ENCODE measurements at regions not wholly inside any gene's neighbourhood (a gene's known extent, or its start where the extent isn't known, plus 50 kb on each side); places are given as distances from the start of the nearest gene placed in this dataset.

- ATAC-seq, result no peak
- DNase-seq, result no peak
- Mint-ChIP-seq H3K27me3 (ENCODE audit: low read depth) (no peaks in the 10 kb centered on the region), H3K36me3 (ENCODE audit: insufficient read depth) (no peaks in the 10 kb centered on the region), H3K4me3 (no peak overlapping the region), H3K9me3 (peaks cover 38% of the 10 kb centered on the region), H3K4me1 (ENCODE audit: low read depth) (no peaks in the 10 kb centered on the region)
These were observed 308.5 kb downstream of the ADCYAP1 start for GRCh38 chr18:1213126-1213525.

- ATAC-seq (no peak), DNase-seq (no peak)
- H3K36me3 Mint-ChIP-seq (ENCODE audit: insufficient read depth), result no peaks in the 10 kb centered on the region
- no peaks in the 10 kb centered on the region for H3K27me3 Mint-ChIP-seq (ENCODE audit: low read depth)
- no peak overlapping the region for H3K4me3 Mint-ChIP-seq
- no peaks in the 10 kb centered on the region for H3K4me1 Mint-ChIP-seq (ENCODE audit: low read depth)
- H3K9me3 Mint-ChIP-seq, result peaks cover 7% of the 10 kb centered on the region
These were observed 318.2 kb downstream of the ADCYAP1 start for GRCh38 chr18:1222880-1223279.

- Mint-ChIP-seq H3K27me3 (ENCODE audit: low read depth) (no peaks in the 10 kb centered on the region), H3K4me3 (no peak overlapping the region), H3K4me1 (ENCODE audit: low read depth) (no peaks in the 10 kb centered on the region), H3K36me3 (ENCODE audit: insufficient read depth) (no peaks in the 10 kb centered on the region), H3K9me3 (peaks cover 7% of the 10 kb centered on the region)
- ATAC-seq (no peak), DNase-seq (no peak)
These were observed 322.4 kb downstream of the ADCYAP1 start for GRCh38 chr18:1227025-1227424.

GRCh38 chr18:1229634-1230033, 325.0 kb downstream of the ADCYAP1 start:
- DNase-seq, result no peak
- Mint-ChIP-seq H3K4me3 (no peak overlapping the region), H3K4me1 (ENCODE audit: low read depth) (no peaks in the 10 kb centered on the region), H3K27me3 (ENCODE audit: low read depth) (no peaks in the 10 kb centered on the region), H3K36me3 (ENCODE audit: insufficient read depth) (no peaks in the 10 kb centered on the region), H3K9me3 (peaks cover 20% of the 10 kb centered on the region)
- ATAC-seq, result no peak

GRCh38 chr18:1232867-1233266, 328.2 kb downstream of the ADCYAP1 start:
- no peak for ATAC-seq
- Mint-ChIP-seq H3K4me3 (no peak overlapping the region), H3K36me3 (ENCODE audit: insufficient read depth) (no peaks in the 10 kb centered on the region), H3K27me3 (ENCODE audit: low read depth) (no peaks in the 10 kb centered on the region), H3K9me3 (peaks cover 38% of the 10 kb centered on the region), H3K4me1 (ENCODE audit: low read depth) (no peaks in the 10 kb centered on the region)
- no peak for DNase-seq

- no peak for DNase-seq
- H3K4me1 Mint-ChIP-seq (ENCODE audit: low read depth), result no peaks in the 10 kb centered on the region
- H3K9me3 Mint-ChIP-seq, result peaks cover 12% of the 10 kb centered on the region
- ATAC-seq, result no peak
- H3K4me3 Mint-ChIP-seq, result no peak overlapping the region
- H3K27me3 Mint-ChIP-seq (ENCODE audit: low read depth), result no peaks in the 10 kb centered on the region
- no peaks in the 10 kb centered on the region for H3K36me3 Mint-ChIP-seq (ENCODE audit: insufficient read depth)
These were observed 336.0 kb downstream of the ADCYAP1 start for GRCh38 chr18:1240701-1241100.

- Mint-ChIP-seq H3K4me3 (no peak overlapping the region), H3K27me3 (ENCODE audit: low read depth) (no peaks in the 10 kb centered on the region), H3K4me1 (ENCODE audit: low read depth) (no peaks in the 10 kb centered on the region), H3K9me3 (peaks cover 7% of the 10 kb centered on the region), H3K36me3 (ENCODE audit: insufficient read depth) (no peaks in the 10 kb centered on the region)
- DNase-seq, result no peak
- ATAC-seq, result no peak
These were observed 339.9 kb downstream of the ADCYAP1 start for GRCh38 chr18:1244397-1245122.

- Mint-ChIP-seq H3K9me3 (peaks cover 8% of the 10 kb centered on the region), H3K27me3 (ENCODE audit: low read depth) (no peaks in the 10 kb centered on the region), H3K4me1 (ENCODE audit: low read depth) (no peaks in the 10 kb centered on the region), H3K36me3 (ENCODE audit: insufficient read depth) (no peaks in the 10 kb centered on the region), H3K4me3 (no peak overlapping the region)
- ATAC-seq (no peak), DNase-seq (no peak)
These were observed 342.2 kb downstream of the ADCYAP1 start for GRCh38 chr18:1246827-1247226.

GRCh38 chr18:1252534-1252933, 347.9 kb downstream of the ADCYAP1 start:
- H3K4me1 Mint-ChIP-seq (ENCODE audit: low read depth), result no peaks in the 10 kb centered on the region
- H3K9me3 Mint-ChIP-seq, result peaks cover 14% of the 10 kb centered on the region
- H3K27me3 Mint-ChIP-seq (ENCODE audit: low read depth), result no peaks in the 10 kb centered on the region
- no peaks in the 10 kb centered on the region for H3K36me3 Mint-ChIP-seq (ENCODE audit: insufficient read depth)
- H3K4me3 Mint-ChIP-seq, result no peak overlapping the region
- DNase-seq, result no peak
- no peak for ATAC-seq

GRCh38 chr18:1252936-1253335, 348.3 kb downstream of the ADCYAP1 start:
- Mint-ChIP-seq H3K36me3 (ENCODE audit: insufficient read depth) (no peaks in the 10 kb centered on the region), H3K4me3 (no peak overlapping the region), H3K9me3 (peaks cover 11% of the 10 kb centered on the region), H3K27me3 (ENCODE audit: low read depth) (no peaks in the 10 kb centered on the region), H3K4me1 (ENCODE audit: low read depth) (no peaks in the 10 kb centered on the region)
- ATAC-seq (no peak), DNase-seq (no peak)

GRCh38 chr18:1253827-1254226, 349.2 kb downstream of the ADCYAP1 start:
- Mint-ChIP-seq H3K9me3 (peaks cover 11% of the 10 kb centered on the region), H3K4me3 (no peak overlapping the region), H3K4me1 (ENCODE audit: low read depth) (no peaks in the 10 kb centered on the region), H3K36me3 (ENCODE audit: insufficient read depth) (no peaks in the 10 kb centered on the region), H3K27me3 (ENCODE audit: low read depth) (no peaks in the 10 kb centered on the region)
- DNase-seq, result no peak
- no peak for ATAC-seq

- DNase-seq (no peak), ATAC-seq (no peak)
- Mint-ChIP-seq H3K4me1 (ENCODE audit: low read depth) (no peaks in the 10 kb centered on the region), H3K4me3 (no peak overlapping the region), H3K9me3 (peaks cover 17% of the 10 kb centered on the region), H3K36me3 (ENCODE audit: insufficient read depth) (no peaks in the 10 kb centered on the region), H3K27me3 (ENCODE audit: low read depth) (no peaks in the 10 kb centered on the region)
These were observed 356.4 kb downstream of the ADCYAP1 start for GRCh38 chr18:1261054-1261453.

GRCh38 chr18:1267021-1267420, 362.4 kb downstream of the ADCYAP1 start:
- Mint-ChIP-seq H3K4me1 (ENCODE audit: low read depth) (no peaks in the 10 kb centered on the region), H3K4me3 (no peak overlapping the region), H3K27me3 (ENCODE audit: low read depth) (no peaks in the 10 kb centered on the region), H3K36me3 (ENCODE audit: insufficient read depth) (no peaks in the 10 kb centered on the region), H3K9me3 (peaks cover 3% of the 10 kb centered on the region)
- DNase-seq (no peak), ATAC-seq (no peak)

GRCh38 chr18:1270081-1270480, 365.4 kb downstream of the ADCYAP1 start:
- H3K36me3 Mint-ChIP-seq (ENCODE audit: insufficient read depth), result no peaks in the 10 kb centered on the region
- H3K4me1 Mint-ChIP-seq (ENCODE audit: low read depth), result no peaks in the 10 kb centered on the region
- DNase-seq (no peak), ATAC-seq (no peak)
- H3K9me3 Mint-ChIP-seq, result peaks cover 3% of the 10 kb centered on the region
- H3K4me3 Mint-ChIP-seq, result no peak overlapping the region
- H3K27me3 Mint-ChIP-seq (ENCODE audit: low read depth), result no peaks in the 10 kb centered on the region

- H3K4me3 Mint-ChIP-seq, result no peak overlapping the region
- ATAC-seq, result no peak
- no peaks in the 10 kb centered on the region for H3K4me1 Mint-ChIP-seq (ENCODE audit: low read depth)
- H3K9me3 Mint-ChIP-seq, result peaks cover 3% of the 10 kb centered on the region
- no peaks in the 10 kb centered on the region for H3K27me3 Mint-ChIP-seq (ENCODE audit: low read depth)
- H3K36me3 Mint-ChIP-seq (ENCODE audit: insufficient read depth), result no peaks in the 10 kb centered on the region
- DNase-seq, result no peak
These were observed 368.8 kb downstream of the ADCYAP1 start for GRCh38 chr18:1273469-1273868.
